GM13977 (cell line): ENCODE measurements at regions not wholly inside any gene's neighbourhood (a gene's known extent, or its start where the extent isn't known, plus 50 kb on each side); places are given as distances from the start of the nearest gene placed in this dataset.
"Not testable (repeated sequence)": the region's sequence is repeated elsewhere in the genome, so short reads cannot be mapped to it uniquely, and the experiment has no call there.

Experiments
- DNase-seq: peaks from one replicate; pipeline ENCODE4 v3.0.0; 2012; ENCODE audit warnings: low spot score
- in situ Hi-C: fragments of 300-500 bp; cut with MboI; formaldehyde crosslinking; loops from one replicate; pipeline ENCODE4 v1.12.0; 2022; ENCODE audit warnings: low sequenced_read_pairs, low pct_unique_long_range_greater_than_20kb, mixed read lengths, inconsistent platforms; ENCODE audit not compliant: unreplicated experiment
- TF ChIP-seq, protein P1 (sequence below): IDR thresholded peaks from 2 replicates; pipeline ENCODE4 v1.5.1; 2012; ENCODE audit warnings: mild to moderate bottlenecking, control low read depth; ENCODE audit not compliant: insufficient read depth; ENCODE audit errors: extremely low read depth, missing control alignments

- in situ Hi-C loops: loop anchor here (25.0 kb wide), 1 partner anchor 288 kb away; no protein-coding TSS in a partner anchor
- DNase-seq: peak; percentile 37
Measured at GRCh38 chr11:12599408-12600143, 74.6 kb upstream of the TEAD1 start.

GRCh38 chr11:12600829-12601228, 73.4 kb upstream of the TEAD1 start:
- no peak for DNase-seq
- in situ Hi-C loops: loop anchor here (25.0 kb wide), 1 partner anchor 286 kb away; no protein-coding TSS in a partner anchor
- TF ChIP-seq, protein P1, sequence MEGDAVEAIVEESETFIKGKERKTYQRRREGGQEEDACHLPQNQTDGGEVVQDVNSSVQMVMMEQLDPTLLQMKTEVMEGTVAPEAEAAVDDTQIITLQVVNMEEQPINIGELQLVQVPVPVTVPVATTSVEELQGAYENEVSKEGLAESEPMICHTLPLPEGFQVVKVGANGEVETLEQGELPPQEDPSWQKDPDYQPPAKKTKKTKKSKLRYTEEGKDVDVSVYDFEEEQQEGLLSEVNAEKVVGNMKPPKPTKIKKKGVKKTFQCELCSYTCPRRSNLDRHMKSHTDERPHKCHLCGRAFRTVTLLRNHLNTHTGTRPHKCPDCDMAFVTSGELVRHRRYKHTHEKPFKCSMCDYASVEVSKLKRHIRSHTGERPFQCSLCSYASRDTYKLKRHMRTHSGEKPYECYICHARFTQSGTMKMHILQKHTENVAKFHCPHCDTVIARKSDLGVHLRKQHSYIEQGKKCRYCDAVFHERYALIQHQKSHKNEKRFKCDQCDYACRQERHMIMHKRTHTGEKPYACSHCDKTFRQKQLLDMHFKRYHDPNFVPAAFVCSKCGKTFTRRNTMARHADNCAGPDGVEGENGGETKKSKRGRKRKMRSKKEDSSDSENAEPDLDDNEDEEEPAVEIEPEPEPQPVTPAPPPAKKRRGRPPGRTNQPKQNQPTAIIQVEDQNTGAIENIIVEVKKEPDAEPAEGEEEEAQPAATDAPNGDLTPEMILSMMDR: no peak

More at GRCh38 chr11:12599408-12600143, 74.6 kb upstream of the TEAD1 start:
- TF ChIP-seq, protein P1: peak; percentile 94

DNA sequence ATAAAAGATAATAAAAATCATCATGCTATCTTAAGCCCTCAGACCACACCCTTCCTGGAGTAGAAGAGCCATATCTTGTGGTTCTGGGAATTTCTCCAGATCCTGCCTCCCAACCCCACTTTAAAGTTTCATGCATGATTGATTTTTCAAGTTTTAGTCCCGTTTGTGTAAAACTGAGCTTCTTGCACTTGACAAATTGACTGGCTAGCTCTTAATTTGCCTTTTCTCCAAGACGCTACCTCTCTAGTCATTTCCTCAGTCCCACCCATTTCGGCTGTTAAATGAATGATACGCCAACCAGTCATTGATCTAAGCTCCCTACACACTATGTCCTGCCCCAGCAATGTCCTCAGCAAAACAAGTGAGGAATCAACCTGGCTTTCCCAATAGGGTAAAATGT, 71.8 kb upstream of the TEAD1 start:
- in situ Hi-C loops: loop anchor here (25.0 kb wide), 1 partner anchor 285 kb away; no protein-coding TSS in a partner anchor
- TF ChIP-seq, protein P1: no peak
- no peak for DNase-seq

DNA sequence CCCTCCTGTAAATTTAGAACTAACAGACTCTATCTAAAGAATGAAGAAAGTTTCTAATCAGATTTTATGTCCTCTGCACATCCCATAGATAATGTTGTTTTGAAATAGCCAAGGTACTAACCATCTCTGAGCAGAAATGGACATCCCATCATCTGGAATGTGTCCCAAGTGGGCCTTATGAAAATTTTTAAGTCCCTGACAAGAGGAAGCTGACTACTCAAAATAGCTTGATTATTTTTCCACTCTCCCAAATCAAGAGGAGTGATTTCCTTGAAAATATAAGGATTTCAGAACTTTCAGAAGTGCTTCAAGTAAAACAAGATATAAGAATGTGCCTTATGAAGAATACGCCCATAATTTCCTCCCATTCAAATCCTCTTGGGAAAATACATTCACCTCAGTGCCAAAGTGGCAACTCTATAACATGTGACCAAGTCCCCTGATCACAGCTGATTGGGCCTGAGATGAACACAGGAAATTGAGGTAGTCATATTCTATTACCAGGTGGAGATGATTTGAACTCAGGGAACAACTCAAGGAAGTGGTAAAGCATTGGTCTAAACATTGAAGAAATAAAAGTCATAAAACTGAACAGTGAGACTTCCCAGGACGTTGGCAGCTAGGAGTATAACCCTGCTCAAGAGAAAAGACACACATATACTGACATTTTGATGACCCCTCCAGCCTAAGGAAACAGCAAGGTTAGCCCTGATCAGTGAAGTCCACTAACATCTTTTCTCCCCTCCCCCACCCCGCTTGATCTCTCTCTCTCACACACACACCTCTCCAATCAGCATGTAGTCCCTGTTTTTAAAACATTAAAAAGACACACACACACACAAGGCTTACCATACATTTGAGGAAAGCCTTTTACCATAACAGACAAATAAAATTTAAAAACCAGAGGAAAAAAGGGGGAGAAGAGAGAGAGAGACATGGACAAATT, 70.8 kb upstream of the TEAD1 start:
- TF ChIP-seq, protein P1: no peak
- in situ Hi-C loops: loop anchor here (25.0 kb wide), 1 partner anchor 284 kb away; no protein-coding TSS in a partner anchor

GRCh38 chr11:12604557-12605153, 69.6 kb upstream of the TEAD1 start:
- in situ Hi-C loops: loop anchor here (25.0 kb wide), 1 partner anchor 283 kb away; no protein-coding TSS in a partner anchor
- TF ChIP-seq, protein P1: no peak
- no peak for DNase-seq

More for the DNA sequence above, 70.8 kb upstream of the TEAD1 start:
- no peak for DNase-seq

DNA sequence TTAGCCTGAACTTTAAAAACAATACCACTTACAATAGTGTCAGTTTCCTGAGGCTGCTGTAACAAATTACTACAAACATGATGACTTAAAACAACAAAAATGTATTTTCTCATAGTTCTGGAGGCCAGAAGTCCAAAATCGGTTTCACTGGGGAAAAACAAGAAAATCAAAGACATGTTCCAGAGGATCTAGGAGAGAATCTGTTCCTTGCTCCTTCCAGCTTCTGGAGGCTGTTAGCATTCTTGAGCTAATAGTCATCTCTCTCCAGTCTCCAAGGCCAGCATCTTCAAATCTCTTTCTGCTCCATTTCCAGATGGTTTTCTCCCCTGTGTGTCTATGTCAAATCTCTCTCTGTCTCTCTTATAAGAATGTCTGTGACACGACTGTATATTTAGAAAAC, 67.6 kb upstream of the TEAD1 start:
- DNase-seq: no peak
- in situ Hi-C loops: loop anchor here (25.0 kb wide), 1 partner anchor 281 kb away; no protein-coding TSS in a partner anchor
- TF ChIP-seq, protein P1: no peak

- in situ Hi-C loops: loop anchor here (25.0 kb wide), 1 partner anchor 279 kb away; no protein-coding TSS in a partner anchor
- DNase-seq: not testable (repeated sequence)
Measured at GRCh38 chr11:12608678-12609077, 65.5 kb upstream of the TEAD1 start.
